ENCODE measurements at regions not wholly inside any gene's neighbourhood (a gene's known extent, or its start where the extent isn't known, plus 50 kb on each side); places are given as distances from the start of the nearest gene placed in this dataset.

DNA sequence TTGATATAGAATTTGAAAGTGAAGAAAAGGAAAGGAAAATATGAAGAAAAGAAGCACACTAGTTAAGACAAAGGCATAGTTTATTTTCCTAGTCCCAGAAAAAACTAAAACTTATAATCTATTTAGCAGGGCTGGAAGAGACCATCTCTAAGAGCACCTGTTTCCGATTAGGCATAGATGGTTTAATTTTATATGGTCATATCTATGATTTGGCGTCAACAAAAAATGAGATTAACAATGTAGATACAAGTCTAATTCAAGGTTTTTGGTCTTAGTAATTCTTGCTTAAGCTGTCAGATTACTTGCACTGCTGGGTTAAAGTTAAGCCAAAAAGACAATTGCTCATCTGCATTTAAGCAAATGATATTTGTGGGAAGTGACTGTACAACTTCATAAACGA lies 502.5 kb upstream of the FSHR start:
- no peak for DNase-seq (ENCODE audit: extremely low spot score)
- Histone ChIP-seq H3K4me1 (peaks cover 0 to 6% (median 0%) of the 10 kb centered on the region in 4 donors), H3K4me3 (no peak overlapping the region), H3K9me3 (no peaks in the 10 kb centered on the region), H3K27me3 (no peaks in the 10 kb centered on the region), H3K36me3 (no peaks in the 10 kb centered on the region), H3K27ac (replicated peaks in 1 of 4) (no peak overlapping the region)
- no peak for TF ChIP-seq EP300 (IDR thresholded peaks at IDR 0.05)
- TF ChIP-seq, protein P1, sequence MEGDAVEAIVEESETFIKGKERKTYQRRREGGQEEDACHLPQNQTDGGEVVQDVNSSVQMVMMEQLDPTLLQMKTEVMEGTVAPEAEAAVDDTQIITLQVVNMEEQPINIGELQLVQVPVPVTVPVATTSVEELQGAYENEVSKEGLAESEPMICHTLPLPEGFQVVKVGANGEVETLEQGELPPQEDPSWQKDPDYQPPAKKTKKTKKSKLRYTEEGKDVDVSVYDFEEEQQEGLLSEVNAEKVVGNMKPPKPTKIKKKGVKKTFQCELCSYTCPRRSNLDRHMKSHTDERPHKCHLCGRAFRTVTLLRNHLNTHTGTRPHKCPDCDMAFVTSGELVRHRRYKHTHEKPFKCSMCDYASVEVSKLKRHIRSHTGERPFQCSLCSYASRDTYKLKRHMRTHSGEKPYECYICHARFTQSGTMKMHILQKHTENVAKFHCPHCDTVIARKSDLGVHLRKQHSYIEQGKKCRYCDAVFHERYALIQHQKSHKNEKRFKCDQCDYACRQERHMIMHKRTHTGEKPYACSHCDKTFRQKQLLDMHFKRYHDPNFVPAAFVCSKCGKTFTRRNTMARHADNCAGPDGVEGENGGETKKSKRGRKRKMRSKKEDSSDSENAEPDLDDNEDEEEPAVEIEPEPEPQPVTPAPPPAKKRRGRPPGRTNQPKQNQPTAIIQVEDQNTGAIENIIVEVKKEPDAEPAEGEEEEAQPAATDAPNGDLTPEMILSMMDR (IDR thresholded peaks at IDR 0.05) = no peak
- no peak for TF ChIP-seq POLR2A (IDR thresholded peaks at IDR 0.05; ENCODE audit: low read depth)
- no peak for TF ChIP-seq POLR2AphosphoS5 (IDR thresholded peaks at IDR 0.05)
- intact Hi-C loops (cut with DNase I) = no loop called here
- WGBS = 76% methylated on average over 3 of the region's 3 CpGs

GRCh38 chr2:49643149-49643548 lies 488.8 kb upstream of the FSHR start:
- TF ChIP-seq POLR2AphosphoS5 (IDR thresholded peaks at IDR 0.05) (no peak), EP300 (IDR thresholded peaks at IDR 0.05) (no peak), POLR2A (IDR thresholded peaks at IDR 0.05; ENCODE audit: low read depth) (no peak)
- TF ChIP-seq, protein P1 (IDR thresholded peaks at IDR 0.05) = no peak
- Histone ChIP-seq H3K27ac (replicated peaks in 1 of 4) (no peak overlapping the region), H3K27me3 (no peaks in the 10 kb centered on the region), H3K4me1 (no peaks in the 10 kb centered on the region), H3K36me3 (no peaks in the 10 kb centered on the region), H3K9me3 (no peaks in the 10 kb centered on the region), H3K4me3 (no peak overlapping the region)
- 59% methylated on average over 2 of the region's 2 CpGs for WGBS
- intact Hi-C loops (cut with DNase I) = no loop called here
- DNase-seq (ENCODE audit: extremely low spot score) = no peak

GRCh38 chr2:49640630-49641029 lies 486.3 kb upstream of the FSHR start:
- 74% methylated on average over 1 of the region's 1 CpG for WGBS
- no peaks in the 10 kb centered on the region for H3K9me3 ChIP-seq
- no peak for DNase-seq (ENCODE audit: extremely low spot score)
- H3K27ac ChIP-seq (replicated peaks in 1 of 4) = no peak overlapping the region
- no peaks in the 10 kb centered on the region for H3K4me1 ChIP-seq
- H3K27me3 ChIP-seq = no peaks in the 10 kb centered on the region
- no peak overlapping the region for H3K4me3 ChIP-seq
- no peaks in the 10 kb centered on the region for H3K36me3 ChIP-seq
- TF ChIP-seq, protein P1 (IDR thresholded peaks at IDR 0.05) = no peak
- TF ChIP-seq POLR2AphosphoS5 (IDR thresholded peaks at IDR 0.05) (no peak), POLR2A (IDR thresholded peaks at IDR 0.05; ENCODE audit: low read depth) (no peak), EP300 (IDR thresholded peaks at IDR 0.05) (no peak)
- intact Hi-C loops (cut with DNase I) = no loop called here

GRCh38 chr2:49621016-49621415 lies 466.7 kb upstream of the FSHR start:
- 81% methylated on average over 2 of the region's 2 CpGs for WGBS
- H3K27ac ChIP-seq (replicated peaks in 1 of 4) = no peak overlapping the region
- no peak for TF ChIP-seq EP300 (IDR thresholded peaks at IDR 0.05)
- TF ChIP-seq, protein P1 (IDR thresholded peaks at IDR 0.05) = no peak
- TF ChIP-seq POLR2AphosphoS5 (IDR thresholded peaks at IDR 0.05) = no peak
- TF ChIP-seq POLR2A (IDR thresholded peaks at IDR 0.05; ENCODE audit: low read depth) = no peak
- H3K36me3 ChIP-seq = no peaks in the 10 kb centered on the region
- DNase-seq (ENCODE audit: extremely low spot score) = no peak
- H3K9me3 ChIP-seq = no peaks in the 10 kb centered on the region
- H3K4me1 ChIP-seq = no peaks in the 10 kb centered on the region
- H3K27me3 ChIP-seq = no peaks in the 10 kb centered on the region
- H3K4me3 ChIP-seq = no peak overlapping the region
- intact Hi-C loops (cut with DNase I) = no loop called here

- DNase-seq (ENCODE audit: extremely low spot score) = no peak
- no peak overlapping the region for H3K4me3 ChIP-seq
- no peaks in the 10 kb centered on the region for H3K36me3 ChIP-seq
- no peak overlapping the region for H3K27ac ChIP-seq (replicated peaks in 1 of 4)
- no peaks in the 10 kb centered on the region for H3K9me3 ChIP-seq
- WGBS = 87% methylated on average over 3 of the region's 3 CpGs
- intact Hi-C loops (cut with DNase I) = loop anchor here (5.0 to 10.0 kb wide), 2 partner anchors 522 to 785 kb away; no protein-coding TSS in a partner anchor
- TF ChIP-seq EP300 (IDR thresholded peaks at IDR 0.05) (no peak), POLR2A (IDR thresholded peaks at IDR 0.05; ENCODE audit: low read depth) (no peak), POLR2AphosphoS5 (IDR thresholded peaks at IDR 0.05) (no peak)
- TF ChIP-seq, protein P1 (IDR thresholded peaks at IDR 0.05) = no peak
- H3K4me1 ChIP-seq = no peaks in the 10 kb centered on the region
- H3K27me3 ChIP-seq = no peaks in the 10 kb centered on the region
Observed at GRCh38 chr2:49619804-49620203, 465.5 kb upstream of the FSHR start.

Measured in esophagus muscularis mucosa (tissue), 4 donors.